ENCODE measurements at regions not wholly inside any gene's neighbourhood (a gene's known extent, or its start where the extent isn't known, plus 50 kb on each side); places are given as distances from the start of the nearest gene placed in this dataset.

GRCh38 chr9:88680041-88680440 lies 145.1 kb downstream of the NXNL2 start:
- TF ChIP-seq POLR2A (IDR thresholded peaks at IDR 0.05; ENCODE audit: low read depth, low read length) (no peak), SPI1 (IDR thresholded peaks at IDR 0.05; ENCODE audit: low read depth, low read length) (no peak), POLR2AphosphoS5 (IDR thresholded peaks at IDR 0.05; ENCODE audit: low read depth, low read length) (no peak), TAF1 (IDR thresholded peaks at IDR 0.05; ENCODE audit: low read depth, low read length) (no peak), PAX5 (IDR thresholded peaks at IDR 0.05; ENCODE audit: insufficient read depth, low read length, severe bottlenecking) (no peak)

Measured in GM12891 (cell line).